SU-DHL-6 (cell line): ENCODE measurements at regions not wholly inside any gene's neighbourhood (a gene's known extent, or its start where the extent isn't known, plus 50 kb on each side); places are given as distances from the start of the nearest gene placed in this dataset.
"Not testable (repeated sequence)": the region's sequence is repeated elsewhere in the genome, so short reads cannot be mapped to it uniquely, and the experiment has no call there.

Experiments used
- CTCF ChIP-seq: fragments of 200-600 bp; sonication (generic); IDR thresholded peaks from one replicate; pipeline ENCODE4 v1.5.1; 2017; ENCODE audit warnings: antibody characterized with exemption, mild to moderate bottlenecking, low read length, moderate library complexity; ENCODE audit not compliant: insufficient read depth, poor library complexity, severe bottlenecking
- EZH2phosphoT487 ChIP-seq: fragments of 200-600 bp; sonication (generic), shearing (Covaris generic); conservative IDR thresholded peaks from 2 replicates; pipeline ENCODE4 v1.6.1; 2018; ENCODE audit warnings: mild to moderate bottlenecking, antibody characterized with exemption, low read length, moderate library complexity, mixed read lengths

GRCh38 chr2:87290566-87291307, 269.1 kb upstream of the PLGLB1 start:
- not testable (repeated sequence) for TF ChIP-seq CTCF, EZH2phosphoT487
